Left lung (tissue), 4 donors: ENCODE measurements at regions not wholly inside any gene's neighbourhood (a gene's known extent, or its start where the extent isn't known, plus 50 kb on each side); places are given as distances from the start of the nearest gene placed in this dataset.

Experiments used
- ATAC-seq: fragments of 200-7000 bp; cut with Tn5 transposase; one replicate; pipeline ENCODE4 v1.9.1; 2020; ENCODE audit warnings: moderate library complexity
- DNase-seq, 4 donors: peaks; one replicate each; pipeline ENCODE4 v3.0.0-alpha.2; 2013 to 2020
- H3K27ac ChIP-seq, 2 donors: fragments of 200-600 bp; sonication (generic) in 1 of 2; one replicate each; pipeline versions ENCODE4 v1.5.0 to v1.8.0; 2020 to 2021
- H3K27me3 ChIP-seq, 2 donors: fragments of 200-600 bp; sonication (generic) in 1 of 2; one replicate each; pipeline versions ENCODE4 v1.5.0 to v1.8.0; 2020 to 2021
- H3K36me3 ChIP-seq, 2 donors: fragments of 200-600 bp; sonication (generic) in 1 of 2; one replicate each; pipeline versions ENCODE4 v1.5.0 to v1.8.0; 2020 to 2021
- H3K4me1 ChIP-seq, 2 donors: fragments of 200-600 bp; one replicate each; pipeline ENCODE4 v1.8.0; 2021
- H3K4me3 ChIP-seq, 2 donors: fragments of 200-600 bp; sonication (generic) in 1 of 2; one replicate each; pipeline versions ENCODE4 v1.5.0 to v1.8.0; 2020 to 2021; ENCODE audit warnings: mild to moderate bottlenecking in 1 of 2
- H3K9me3 ChIP-seq, 2 donors: fragments of 200-600 bp; sonication (generic) in 1 of 2; one replicate each; pipeline versions ENCODE4 v1.5.0 to v1.8.0; 2020 to 2021
- CTCF ChIP-seq, 2 donors: fragments of 200-600 bp; sonication (generic) in 1 of 2; IDR thresholded peaks; one replicate each; pipeline versions ENCODE4 v1.5.0 to v1.8.0; 2021; ENCODE audit warnings: antibody characterized with exemption in 2 of 2
- intact Hi-C, 2 donors: fragments of 100-400 bp; cut with DNase I; formaldehyde crosslinking; loops; one replicate each; pipeline versions ENCODE4 v1.11.2 to v1.14.2; 2022
- donor health status: DM: no; HTN: yes; CAD: no.
- donor health status: DM: no; HTN: no; CAD: no.

GRCh38 chr10:107657851-107658250, 493.3 kb upstream of the SORCS1 start:
- intact Hi-C loops: no loop called here
- ATAC-seq: no peak

DNA sequence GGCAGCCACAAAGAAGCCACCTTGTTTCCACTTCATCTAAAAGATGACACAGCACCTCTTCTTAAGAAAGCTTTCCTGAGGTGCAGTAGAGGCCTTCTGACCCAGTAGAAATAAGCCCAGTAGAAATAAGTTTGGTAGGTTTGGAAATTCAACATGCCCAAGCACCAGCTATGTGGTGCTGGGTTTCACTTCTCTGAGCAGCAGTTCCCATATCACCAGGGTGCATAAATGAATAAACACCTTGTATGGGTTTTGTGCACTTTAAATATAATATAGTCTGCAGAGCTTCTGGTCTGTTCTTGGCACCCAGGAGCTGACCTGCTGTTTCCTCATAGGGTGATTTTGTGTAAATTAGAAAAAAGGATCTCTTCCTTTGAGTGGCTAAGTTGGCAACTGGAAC, 492.4 kb upstream of the SORCS1 start:
- H3K36me3 ChIP-seq: no peaks in the 10 kb centered on the region
- DNase-seq (no peak), ATAC-seq (no peak)
- H3K27ac ChIP-seq: no peak overlapping the region
- TF ChIP-seq CTCF (IDR thresholded peaks at IDR 0.05): no peak
- H3K9me3 ChIP-seq: no peaks in the 10 kb centered on the region
- H3K4me1 ChIP-seq: peaks cover 0 to 9% of the 10 kb centered on the region in 2 donors
- intact Hi-C loops: no loop called here
- no peak overlapping the region for H3K4me3 ChIP-seq
- no peaks in the 10 kb centered on the region for H3K27me3 ChIP-seq

More at GRCh38 chr10:107657851-107658250, 493.3 kb upstream of the SORCS1 start:
- Histone ChIP-seq H3K36me3 (no peaks in the 10 kb centered on the region), H3K4me1 (peaks cover 0 to 9% of the 10 kb centered on the region in 2 donors), H3K9me3 (no peaks in the 10 kb centered on the region), H3K27ac (no peak overlapping the region), H3K27me3 (no peaks in the 10 kb centered on the region), H3K4me3 (no peak overlapping the region)
- no peak for DNase-seq
- no peak for TF ChIP-seq CTCF (IDR thresholded peaks at IDR 0.05)

- intact Hi-C loops: no loop called here
- H3K4me3 ChIP-seq: peak overlapping the region; percentile 10 to 16
These were observed 489.4 kb upstream of the SORCS1 start for GRCh38 chr10:107653832-107654287.

DNA sequence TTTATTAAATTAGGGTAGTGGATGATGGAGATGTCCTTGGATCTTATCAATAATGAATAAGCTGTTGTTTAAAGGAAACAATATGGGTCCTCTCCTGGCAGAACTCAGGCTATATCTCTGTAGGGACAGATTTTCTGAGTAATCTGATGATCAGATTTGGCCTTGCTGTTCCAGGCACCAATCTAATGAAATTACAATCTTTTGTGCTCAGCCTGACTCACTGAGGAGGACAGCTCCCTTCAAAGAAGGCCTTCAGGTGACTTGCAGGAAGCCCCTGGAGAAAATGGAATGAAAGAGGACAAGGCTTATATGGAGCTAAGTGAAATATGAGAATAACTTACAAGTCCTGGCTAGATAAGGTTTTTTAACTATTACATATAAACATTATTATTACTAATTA, 486.4 kb upstream of the SORCS1 start:
- peaks cover 0 to 9% of the 10 kb centered on the region in 2 donors for H3K4me1 ChIP-seq
- DNase-seq: no peak
- intact Hi-C loops: no loop called here
- no peak overlapping the region for H3K4me3 ChIP-seq
- no peak for ATAC-seq
- TF ChIP-seq CTCF (IDR thresholded peaks at IDR 0.05): no peak
- H3K9me3 ChIP-seq: no peaks in the 10 kb centered on the region
- H3K36me3 ChIP-seq: no peaks in the 10 kb centered on the region
- no peak overlapping the region for H3K27ac ChIP-seq
- H3K27me3 ChIP-seq: no peaks in the 10 kb centered on the region

More at GRCh38 chr10:107653832-107654287, 489.4 kb upstream of the SORCS1 start:
- Histone ChIP-seq H3K27ac (peak overlapping the region; percentile 34 to 58), H3K36me3 (no peaks in the 10 kb centered on the region), H3K4me1 (peaks cover 0 to 9% of the 10 kb centered on the region in 2 donors), H3K9me3 (no peaks in the 10 kb centered on the region), H3K27me3 (no peaks in the 10 kb centered on the region)
- TF ChIP-seq CTCF (IDR thresholded peaks at IDR 0.05): no peak
- peak in 2 of 4 donors; percentile 8 to 37 for DNase-seq
- ATAC-seq: peak; percentile 95

DNA sequence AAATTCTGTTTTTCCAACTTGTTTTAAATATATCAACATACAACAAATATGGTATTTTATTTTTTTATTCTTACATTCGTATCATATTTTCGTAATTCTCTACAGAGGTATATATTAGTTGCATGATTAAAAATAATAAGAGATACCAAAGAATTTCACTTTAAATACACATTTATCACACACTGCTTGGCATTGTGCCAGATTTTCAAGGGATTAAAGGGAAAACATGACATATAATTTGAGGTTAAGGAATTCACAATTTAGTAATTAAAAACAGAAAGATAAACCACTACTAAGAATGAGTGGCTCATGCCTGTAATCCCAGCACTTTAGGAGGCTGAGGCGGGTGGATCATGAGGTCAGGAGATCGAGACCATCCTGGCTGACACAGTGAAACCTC, 484.7 kb upstream of the SORCS1 start:
- Histone ChIP-seq H3K4me1 (peaks cover 0 to 9% of the 10 kb centered on the region in 2 donors), H3K36me3 (no peaks in the 10 kb centered on the region), H3K4me3 (no peak overlapping the region), H3K27me3 (no peaks in the 10 kb centered on the region), H3K9me3 (no peaks in the 10 kb centered on the region), H3K27ac (no peak overlapping the region)
- ATAC-seq (no peak), DNase-seq (no peak)
- TF ChIP-seq CTCF (IDR thresholded peaks at IDR 0.05): no peak
- intact Hi-C loops: no loop called here
